HG03439 (cell line): ENCODE measurements at regions not wholly inside any gene's neighbourhood (a gene's known extent, or its start where the extent isn't known, plus 50 kb on each side); places are given as distances from the start of the nearest gene placed in this dataset.
A peak's percentile ranks its signal among the peaks of the same experiment; 100 is the strongest.

Experiments
- ATAC-seq: cut with Tn5 transposase; IDR thresholded peaks from one replicate; pipeline ENCODE4 v1.9.1; 2021; ENCODE audit warnings: mild to moderate bottlenecking, moderate library complexity; ENCODE audit not compliant: unreplicated experiment

DNA sequence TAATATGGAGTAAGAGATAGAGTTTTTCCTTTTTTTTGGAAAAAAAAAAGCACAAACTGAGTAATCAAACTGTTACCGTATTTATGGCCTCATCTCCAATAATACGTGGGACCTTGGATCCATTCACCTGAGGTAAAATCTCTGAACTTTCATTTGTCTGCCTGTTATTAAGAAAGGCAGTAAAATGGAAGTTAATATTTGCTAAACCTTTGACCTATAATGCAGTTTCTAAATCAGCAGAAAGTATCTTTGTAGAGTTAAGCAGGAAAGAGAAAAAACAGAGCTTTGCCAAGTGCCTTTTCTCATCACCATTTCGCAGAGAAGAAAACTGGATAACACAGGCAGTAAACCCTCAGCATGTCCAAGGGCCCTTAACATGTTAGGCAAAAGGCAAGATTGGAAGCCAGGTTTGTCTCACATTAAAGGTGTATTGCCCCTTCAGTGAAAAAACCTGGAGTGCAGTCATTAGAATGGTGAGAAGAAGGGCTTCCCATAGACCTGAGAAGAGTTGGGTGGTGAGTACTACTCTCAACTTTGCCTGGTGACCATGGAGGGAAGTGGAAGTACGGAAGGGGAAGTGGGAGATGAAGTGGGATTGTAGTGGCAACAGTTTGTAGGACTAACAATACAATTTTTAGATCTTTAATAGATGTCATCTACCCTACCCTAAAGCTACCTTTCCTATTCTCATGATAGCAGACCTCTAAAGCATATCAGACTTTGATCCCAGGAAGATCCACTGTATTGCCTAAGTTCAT lies 65.4 kb upstream of the GRAMD2B start:
- no peak for ATAC-seq

DNA sequence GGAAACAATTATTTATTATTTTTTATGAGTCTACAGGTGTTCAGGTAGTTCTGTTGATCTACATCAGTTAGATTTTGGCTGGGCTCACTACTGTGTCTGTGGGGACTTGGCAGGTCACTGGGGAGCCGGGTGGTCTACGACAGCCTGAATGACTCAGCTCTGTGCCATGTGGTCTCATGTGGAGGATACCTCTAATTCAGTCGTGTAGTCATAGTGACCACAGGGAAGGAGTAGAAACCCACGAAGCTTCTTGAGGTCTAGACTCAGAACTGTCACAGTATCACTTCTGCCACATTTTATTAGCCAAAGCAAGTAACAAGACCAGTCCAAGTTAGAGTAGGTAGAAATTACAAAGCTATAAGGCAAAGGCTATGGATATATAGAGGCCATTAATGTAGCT lies 64.7 kb upstream of the GRAMD2B start:
- ATAC-seq: peak; percentile 84

DNA sequence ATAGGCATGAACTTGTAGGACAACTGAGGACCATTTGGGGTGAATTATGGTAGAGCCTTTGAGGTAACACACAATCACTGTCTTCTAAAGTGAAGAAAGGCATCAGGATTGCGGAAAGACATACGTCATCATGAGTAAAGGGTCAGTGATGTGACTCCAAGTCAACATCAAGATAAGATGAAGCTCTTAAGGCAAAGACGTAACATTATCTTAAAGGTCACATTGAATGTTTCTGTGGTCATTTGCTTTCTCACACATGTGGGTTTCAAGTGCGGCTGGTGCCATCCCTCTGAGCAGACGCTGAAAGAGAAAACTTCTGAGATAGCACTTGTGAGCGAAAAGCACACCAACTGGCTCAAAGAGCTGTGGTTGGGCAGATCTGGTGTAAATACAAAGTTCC lies 63.3 kb upstream of the GRAMD2B start:
- ATAC-seq: no peak

DNA sequence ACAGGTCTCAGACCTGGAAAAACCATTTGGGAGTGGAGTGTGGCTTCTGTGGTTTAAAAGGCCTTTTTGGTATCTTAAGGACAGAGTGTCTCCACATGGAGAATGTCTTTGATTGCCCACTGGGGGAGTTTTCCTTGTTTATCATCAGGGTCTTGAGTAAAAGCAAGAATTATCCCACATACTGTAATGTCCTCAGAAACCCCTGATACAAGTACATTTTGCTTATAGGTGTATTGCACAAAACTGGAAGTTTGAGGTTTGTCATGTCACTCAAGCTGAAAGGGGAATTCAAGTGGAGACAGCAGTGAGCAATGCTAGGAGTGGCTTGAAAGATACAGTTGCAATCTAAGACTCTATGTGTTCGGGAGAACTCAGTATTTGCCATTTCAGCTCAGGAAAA lies 62.7 kb upstream of the GRAMD2B start:
- ATAC-seq: no peak

DNA sequence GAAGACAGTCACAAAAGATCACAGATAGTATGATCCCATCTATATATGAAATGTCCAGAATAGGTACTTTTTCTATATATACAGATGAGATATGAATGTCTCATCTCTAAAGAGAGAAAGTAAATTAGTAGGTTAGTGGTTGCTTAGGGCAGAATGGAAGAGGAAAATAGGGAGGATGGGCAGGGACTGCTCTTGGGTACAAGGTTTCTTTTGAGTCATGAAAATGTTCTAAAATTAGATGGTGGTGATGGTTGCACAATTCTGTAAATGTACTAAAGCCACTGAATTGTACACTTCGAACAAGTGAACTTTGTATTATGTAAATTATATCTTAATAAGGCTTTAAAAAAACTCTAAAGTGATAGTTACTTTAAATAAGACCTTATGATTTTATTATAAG lies 59.6 kb upstream of the GRAMD2B start:
- no peak for ATAC-seq

DNA sequence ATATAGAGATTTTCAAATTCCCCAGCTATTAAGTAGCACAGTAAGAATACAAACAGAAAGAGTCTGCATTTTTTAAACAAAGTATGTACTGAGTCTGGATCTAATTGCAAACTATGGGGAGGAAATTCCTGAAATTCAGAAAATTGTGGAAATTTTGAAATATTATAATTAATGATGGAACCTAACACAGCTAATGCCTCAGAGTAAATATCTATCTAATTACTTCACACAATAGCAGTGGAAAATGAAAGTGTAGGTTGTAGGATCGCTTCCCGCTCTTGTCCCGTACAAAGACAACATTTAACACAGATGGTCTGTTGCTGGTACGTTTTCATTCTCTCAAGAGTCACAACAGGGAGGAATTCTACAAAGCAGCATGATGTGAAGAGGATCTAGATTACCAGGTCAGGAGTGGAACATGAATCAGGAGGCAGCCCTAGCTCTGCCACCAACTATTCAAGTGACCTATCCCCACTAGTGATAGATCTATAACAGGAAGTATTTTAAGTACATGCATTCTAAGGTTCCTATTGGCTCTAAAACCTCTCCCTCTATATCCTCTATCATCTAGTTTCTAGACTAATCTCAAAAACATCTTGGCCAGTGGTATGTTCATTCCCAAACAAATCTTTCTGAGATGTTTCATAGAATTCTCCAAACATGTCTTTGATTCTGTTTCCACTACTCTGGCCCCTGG lies 58.9 kb upstream of the GRAMD2B start:
- ATAC-seq: no peak

DNA sequence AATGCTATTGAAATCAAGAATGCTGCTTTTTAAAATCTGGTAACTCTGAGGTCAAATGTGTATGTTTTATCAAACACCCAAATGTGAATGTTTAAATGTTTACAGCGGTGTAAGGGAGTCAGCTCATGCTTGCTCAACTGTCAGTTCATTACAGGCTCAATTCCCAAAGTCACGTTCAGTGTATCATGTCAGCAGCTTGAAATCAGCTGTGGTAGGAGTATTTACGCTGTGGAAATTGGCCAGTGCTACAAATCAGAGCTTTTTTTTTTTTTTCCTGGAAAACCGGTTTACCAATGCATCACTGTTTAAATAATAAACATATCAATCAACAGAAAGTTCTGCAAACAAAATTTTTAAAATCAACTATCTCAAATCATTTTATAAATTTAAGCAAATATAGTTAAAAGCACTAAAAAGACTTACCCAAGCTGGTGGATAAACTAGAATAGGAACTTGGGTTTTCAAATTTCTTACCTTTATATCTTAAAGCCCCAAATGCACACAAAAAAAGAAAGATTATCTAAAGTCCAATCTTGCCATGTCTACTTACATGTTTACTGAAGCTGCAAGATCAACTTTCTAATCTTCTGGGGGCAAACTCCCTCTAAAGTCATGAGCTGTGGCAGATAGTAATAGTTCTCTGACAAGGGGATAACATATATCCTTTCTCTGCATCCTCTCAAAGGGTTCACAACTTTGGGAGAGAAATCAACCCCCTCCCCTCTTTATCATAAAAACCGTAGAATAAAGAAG lies 57.6 kb upstream of the GRAMD2B start:
- ATAC-seq: no peak

DNA sequence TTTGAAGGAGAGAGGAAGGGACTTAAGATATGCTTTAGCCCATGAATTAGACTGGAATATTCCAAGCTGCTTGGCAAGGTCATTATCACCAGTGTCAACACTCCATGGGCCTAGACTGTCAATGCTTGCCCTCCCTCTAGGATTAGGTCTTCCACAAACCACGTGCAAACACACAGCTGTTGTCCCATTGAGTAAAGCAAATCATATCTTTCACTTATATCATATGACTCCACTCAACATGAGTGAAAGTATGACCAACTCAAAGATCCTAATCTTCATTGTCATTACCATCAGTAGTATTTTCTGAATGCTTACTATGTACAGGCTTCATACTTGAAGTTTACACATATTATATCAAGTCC lies 57.0 kb upstream of the GRAMD2B start:
- ATAC-seq: no peak

DNA sequence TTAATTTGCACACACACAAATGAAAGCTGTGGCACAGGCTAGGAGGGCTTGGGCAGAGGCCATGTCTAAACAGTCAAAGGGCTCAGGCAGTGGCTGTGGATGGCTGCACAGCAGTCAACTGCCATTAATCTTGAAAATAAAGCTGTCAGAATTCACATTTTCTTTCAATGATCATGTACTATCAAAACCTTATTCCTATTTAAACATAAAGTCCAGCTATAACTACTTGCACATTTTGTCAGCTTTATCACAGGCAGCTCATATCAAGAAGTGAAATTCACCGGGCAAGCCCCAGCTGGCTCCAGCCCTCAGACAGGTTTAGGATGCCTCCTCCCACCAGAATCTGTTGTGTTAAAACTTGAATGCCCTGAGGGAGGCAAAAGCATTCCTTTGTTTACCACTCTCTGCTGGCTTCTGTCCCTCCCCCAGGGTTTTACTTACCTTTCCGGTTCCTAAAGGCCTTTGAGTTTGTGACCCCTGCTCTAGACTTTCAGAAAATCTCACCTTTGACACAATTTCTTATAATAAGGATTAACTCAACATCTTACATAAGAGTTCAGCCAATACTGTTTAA lies 54.9 kb upstream of the GRAMD2B start:
- no peak for ATAC-seq

DNA sequence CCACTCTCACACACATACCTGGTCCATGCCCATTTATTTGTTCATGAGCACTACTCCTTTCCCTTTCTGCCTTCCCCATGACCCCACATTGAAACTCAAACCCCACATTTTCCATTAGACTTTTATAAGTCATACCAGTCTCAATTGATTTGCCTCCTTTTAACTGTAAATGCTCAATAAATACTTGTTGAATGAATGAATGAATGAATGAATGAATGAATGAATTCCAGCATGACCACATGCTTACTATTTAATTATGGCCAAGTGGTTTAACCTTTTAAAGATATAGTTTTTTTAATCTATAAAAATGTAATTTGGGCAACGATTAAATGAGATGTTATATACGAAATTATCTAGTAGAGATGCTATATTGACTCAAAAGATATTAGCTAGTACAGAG lies 54.1 kb upstream of the GRAMD2B start:
- no peak for ATAC-seq

DNA sequence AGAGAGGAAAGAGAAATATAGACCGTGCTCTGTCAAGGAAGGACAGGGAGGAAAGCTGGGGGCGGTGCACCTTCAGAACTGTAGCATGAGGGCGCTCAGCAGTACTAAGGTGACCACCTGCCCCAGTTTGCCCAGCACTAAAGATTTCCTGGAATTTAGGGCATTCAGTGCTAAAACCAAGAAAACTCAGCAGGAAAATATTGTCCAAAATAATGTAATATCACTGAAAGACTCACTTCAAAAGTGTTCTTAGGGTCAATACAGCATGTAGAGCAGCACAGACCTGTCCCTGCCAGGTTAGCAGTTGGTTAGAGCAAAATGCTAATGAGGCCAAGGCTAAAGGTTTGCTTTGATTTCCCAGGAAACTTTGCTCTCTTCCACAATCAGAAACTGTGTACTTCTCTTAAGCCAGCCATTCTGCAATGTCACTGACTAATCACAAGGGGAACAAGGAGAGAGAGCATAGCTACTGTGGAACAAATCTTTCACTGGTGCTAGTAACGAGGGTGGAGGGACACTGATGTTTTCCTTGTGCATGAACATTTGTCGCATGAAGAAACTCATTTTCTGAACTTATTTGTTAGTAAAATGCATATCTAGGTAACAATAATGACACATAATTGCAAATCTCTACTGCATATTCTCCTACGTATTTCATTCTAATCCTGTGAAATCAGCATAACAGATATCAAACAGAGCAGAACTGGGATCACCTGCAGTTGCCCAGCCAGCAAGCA lies 53.0 kb upstream of the GRAMD2B start:
- no peak for ATAC-seq

DNA sequence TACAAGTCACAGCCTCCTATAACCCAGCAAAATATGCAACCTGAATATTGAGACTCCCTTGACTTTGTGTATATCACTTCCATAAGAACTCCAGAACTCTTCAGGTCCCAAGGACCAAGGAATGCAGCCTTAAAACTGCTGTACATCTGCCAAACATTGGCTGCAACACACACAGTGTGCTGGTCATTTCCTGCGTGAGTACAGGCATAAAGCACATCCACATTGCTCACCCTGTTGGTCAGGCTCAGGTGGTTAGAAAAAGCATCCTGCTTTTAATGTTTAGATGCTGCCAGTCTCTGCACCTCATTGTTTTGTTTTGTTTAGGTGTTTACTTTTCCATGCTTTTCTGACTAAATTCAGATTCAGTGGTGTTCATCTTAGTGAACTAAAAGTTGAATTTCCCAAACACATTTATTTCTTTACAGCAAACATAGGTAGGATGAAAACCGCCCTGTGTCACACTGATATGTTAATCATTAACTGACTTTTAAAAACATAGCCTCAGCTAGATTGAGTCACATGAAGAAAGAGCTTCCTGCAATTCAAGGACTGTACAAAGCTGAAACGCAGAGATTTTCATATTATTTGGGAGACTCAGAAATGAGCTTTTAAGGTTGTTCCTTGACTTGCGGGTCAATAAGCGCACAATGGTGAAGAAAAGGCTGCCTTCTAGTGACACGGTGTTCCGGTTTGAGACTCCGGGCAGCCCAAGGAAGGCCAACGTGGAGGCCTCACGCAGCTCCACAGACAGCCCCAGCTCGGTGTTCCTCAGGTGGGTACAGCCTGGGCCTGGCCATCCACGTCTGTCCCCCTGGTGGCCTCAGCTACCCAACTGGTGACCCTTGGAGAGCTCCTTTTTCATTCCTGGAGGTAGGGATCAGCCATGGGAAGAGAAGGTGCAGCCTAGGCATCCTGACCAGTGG lies 52.2 kb upstream of the GRAMD2B start:
- ATAC-seq: no peak

DNA sequence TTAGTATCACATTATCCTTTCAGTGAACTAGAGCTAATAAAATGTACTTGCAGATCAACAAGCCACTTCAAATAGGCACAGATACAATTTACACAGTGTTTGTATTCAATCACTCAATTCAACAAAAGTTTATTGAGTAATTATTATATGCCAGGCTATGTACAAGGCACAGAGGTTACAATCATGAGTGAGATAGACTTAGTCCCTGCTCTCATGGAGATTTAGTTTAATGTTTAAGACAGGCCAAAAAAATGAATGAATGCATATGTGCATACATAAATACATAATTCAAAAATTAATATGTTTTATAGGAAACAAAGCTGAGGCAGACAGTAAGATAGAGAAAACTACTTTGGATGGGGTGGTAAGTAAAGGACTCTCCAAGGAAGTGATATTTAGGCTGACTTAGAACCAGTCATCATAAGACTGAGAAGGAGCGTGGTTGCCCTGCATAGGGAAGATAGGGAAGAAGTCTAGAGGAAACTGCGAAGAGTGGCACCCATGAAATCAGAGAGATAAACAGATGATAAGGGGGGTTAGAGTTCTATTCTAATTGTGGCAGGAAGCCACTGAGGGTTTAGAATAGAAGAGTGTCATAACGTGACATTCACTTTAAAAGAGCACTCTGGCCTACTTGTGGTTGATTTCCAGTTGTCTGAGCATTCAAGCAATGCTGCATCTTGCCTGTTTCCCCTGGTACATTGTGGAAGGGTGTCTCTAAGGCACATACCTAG lies 49.7 kb upstream of the GRAMD2B start:
- ATAC-seq: no peak
